Testis (tissue), 2 donors: ENCODE measurements at regions not wholly inside any gene's neighbourhood (a gene's known extent, or its start where the extent isn't known, plus 50 kb on each side); places are given as distances from the start of the nearest gene placed in this dataset.

Experiments
- DNase-seq: peaks from one replicate; pipeline ENCODE4 v3.0.0-alpha.2; 2019
- H3K27ac ChIP-seq, 2 donors: fragments of 200-600 bp; sonication (generic); one replicate each; pipeline ENCODE4 v1.5.1; 2019
- H3K27me3 ChIP-seq: fragments of 200-600 bp; sonication (generic); one replicate; pipeline ENCODE4 v1.5.1; 2019
- H3K36me3 ChIP-seq: fragments of 200-600 bp; sonication (generic); one replicate; pipeline ENCODE4 v1.5.1; 2017; ENCODE audit warnings: low read depth; ENCODE audit errors: missing control alignments
- H3K4me1 ChIP-seq: fragments of 200-600 bp; sonication (generic); one replicate; pipeline ENCODE4 v1.5.1; 2019
- H3K4me3 ChIP-seq, 2 donors: fragments of 200-600 bp; sonication (generic); one replicate each; pipeline ENCODE4 v1.5.1; 2017 to 2019
- H3K9me3 ChIP-seq: fragments of 200-600 bp; sonication (generic); one replicate; pipeline ENCODE4 v1.5.1; 2017
- CTCF ChIP-seq, 3 experiments: fragments of 450-650 bp in 2 of 3; fragments of 200-600 bp in 1 of 3; sonication (generic) in 1 of 3; IDR thresholded peaks; one replicate each; pipeline ENCODE4 v1.5.1; 2016 to 2019; ENCODE audit warnings: antibody characterized with exemption in 3 of 3, mild to moderate bottlenecking in 2 of 3, moderate library complexity in 1 of 3
- POLR2A ChIP-seq: fragments of 450-650 bp; IDR thresholded peaks from one replicate; pipeline ENCODE4 v1.6.1; 2017; ENCODE audit warnings: antibody characterized with exemption, mild to moderate bottlenecking, moderate library complexity
- WGBS, 2 donors: methylation state at CpG; one replicate each; pipeline ENCODE4 v1.1.5; 2018; 5-methylcytosine and 5-hydroxymethylcytosine counted together
- intact Hi-C: fragments of 100-400 bp; cut with DNase I; formaldehyde crosslinking; loops from one replicate; pipeline ENCODE4 v1.15.1; 2023; ENCODE audit warnings: low total_unique reads

DNA sequence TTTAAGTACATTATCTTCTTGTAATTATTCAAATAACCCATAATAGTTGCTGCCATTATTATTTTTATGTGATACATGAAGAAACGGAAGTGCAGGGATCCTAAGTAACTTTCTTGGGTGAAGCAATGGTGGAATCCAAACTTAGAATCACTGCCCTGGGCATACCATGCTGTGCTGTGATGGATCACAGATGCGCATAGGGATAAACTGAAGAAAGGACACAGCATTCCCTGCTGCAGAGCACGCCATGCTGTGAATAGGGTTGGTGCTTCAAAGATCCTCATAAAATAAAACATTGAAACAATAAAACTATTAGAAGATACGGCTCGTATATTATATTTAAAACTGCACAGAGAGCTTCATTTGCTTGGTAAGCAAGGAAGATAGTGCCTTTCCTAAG is 211.7 kb upstream of the ADAMTS16 start:
- 90 to 94% methylated on average over 5 of the region's 5 CpGs for WGBS, 2 donors
- Histone ChIP-seq H3K27ac (no peak overlapping the region), H3K27me3 (no peaks in the 10 kb centered on the region), H3K4me3 (no peak overlapping the region), H3K9me3 (no peaks in the 10 kb centered on the region), H3K4me1 (no peaks in the 10 kb centered on the region), H3K36me3 (no peaks in the 10 kb centered on the region)
- no peak for DNase-seq
- TF ChIP-seq POLR2A (no peak), CTCF (IDR thresholded peaks at IDR 0.05) (no peak)
- intact Hi-C loops, result no loop called here

DNA sequence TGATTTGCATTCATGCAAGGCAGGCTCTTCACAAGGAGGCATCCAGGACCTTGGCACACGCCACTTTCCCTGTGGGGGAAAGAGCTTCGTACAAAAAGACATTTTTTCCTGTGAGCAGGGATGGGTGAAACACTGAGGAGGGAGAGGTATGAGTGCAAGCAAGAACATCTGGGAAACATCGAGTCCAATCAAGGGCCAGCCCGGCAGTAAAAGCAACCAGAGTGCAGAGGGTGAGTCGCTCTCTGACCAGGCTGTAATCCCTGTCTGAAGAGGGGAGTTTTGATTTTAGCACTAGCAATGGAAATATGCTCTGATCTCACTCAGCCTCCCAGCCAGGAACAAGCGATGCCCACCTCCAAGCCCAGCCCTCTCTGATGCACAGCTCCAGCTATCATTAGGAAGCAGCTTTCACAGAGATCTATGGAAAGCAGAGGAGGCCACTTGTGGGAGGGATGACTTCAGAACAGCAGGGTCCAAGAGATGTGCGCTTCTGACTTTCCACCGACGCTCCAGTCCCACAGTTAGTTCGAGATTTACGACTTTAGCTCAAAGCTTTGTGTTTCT is 211.0 kb upstream of the ADAMTS16 start:
- Histone ChIP-seq H3K36me3 (no peaks in the 10 kb centered on the region), H3K27ac (no peak overlapping the region)
- intact Hi-C loops, result no loop called here

GRCh38 chr5:4939042-4939781 is 200.9 kb upstream of the ADAMTS16 start:
- Histone ChIP-seq H3K27ac (no peak overlapping the region), H3K4me1 (no peaks in the 10 kb centered on the region), H3K9me3 (no peaks in the 10 kb centered on the region), H3K4me3 (no peak overlapping the region), H3K36me3 (no peaks in the 10 kb centered on the region), H3K27me3 (no peaks in the 10 kb centered on the region)
- intact Hi-C loops, result no loop called here
- WGBS, 2 donors, result 80 to 85% methylated on average over 15 of the region's 15 CpGs
- TF ChIP-seq CTCF (IDR thresholded peaks at IDR 0.05) (no peak), POLR2A (no peak)
- DNase-seq, result no peak

More for the DNA sequence above, 211.0 kb upstream of the ADAMTS16 start:
- WGBS, 2 donors, result 61 to 67% methylated on average over 11 of the region's 11 CpGs
- no peak overlapping the region for H3K4me3 ChIP-seq
- TF ChIP-seq CTCF (IDR thresholded peaks at IDR 0.05), result no peak
- no peak for TF ChIP-seq POLR2A
- no peaks in the 10 kb centered on the region for H3K27me3 ChIP-seq
- DNase-seq, result no peak
- H3K4me1 ChIP-seq, result no peaks in the 10 kb centered on the region
- H3K9me3 ChIP-seq, result no peaks in the 10 kb centered on the region

DNA sequence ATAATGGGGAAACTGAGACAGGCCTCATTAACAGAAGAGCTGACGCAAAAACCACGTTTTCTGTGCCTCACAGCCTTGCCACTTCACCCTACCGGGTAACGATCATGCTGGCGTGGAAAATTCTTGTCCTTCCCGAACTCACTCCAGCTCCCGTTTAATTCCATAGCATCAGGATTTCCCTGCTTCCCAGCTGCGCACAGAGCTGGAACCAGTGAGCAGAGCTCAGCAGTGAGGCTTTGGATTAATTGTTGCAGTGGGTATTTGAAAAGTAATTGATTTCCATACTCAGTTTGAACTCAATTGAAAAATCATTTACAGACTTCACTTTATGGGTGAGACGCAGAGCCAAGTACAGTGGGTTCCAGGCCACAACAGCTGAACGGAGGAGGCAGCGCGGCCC is 199.0 kb upstream of the ADAMTS16 start:
- no peak for TF ChIP-seq CTCF (IDR thresholded peaks at IDR 0.05)
- no peak for TF ChIP-seq POLR2A
- no peak for DNase-seq
- 56 to 63% methylated on average over 12 of the region's 12 CpGs for WGBS, 2 donors
- intact Hi-C loops, result no loop called here
- H3K4me3 ChIP-seq, result peak overlapping the region in 1 of 2 donors; percentile 47
- H3K36me3 ChIP-seq, result no peaks in the 10 kb centered on the region
- H3K27ac ChIP-seq, result no peak overlapping the region
- H3K27me3 ChIP-seq, result no peaks in the 10 kb centered on the region
- no peaks in the 10 kb centered on the region for H3K9me3 ChIP-seq
- no peaks in the 10 kb centered on the region for H3K4me1 ChIP-seq
